NCI-H2107 treated with DMSO at 0.1 percent for 48 hours (cell line): ENCODE measurements at regions not wholly inside any gene's neighbourhood (a gene's known extent, or its start where the extent isn't known, plus 50 kb on each side); places are given as distances from the start of the nearest gene placed in this dataset.
A peak's percentile ranks its signal among the peaks of the same experiment; 100 is the strongest.
"Not testable (repeated sequence)": the region's sequence is repeated elsewhere in the genome, so short reads cannot be mapped to it uniquely, and the experiment has no call there.

ENCODE experiments used
- DNase-seq: peaks from one replicate; lab custom pipeline; 2025; ENCODE audit not compliant: unreplicated experiment; lab: John Stamatoyannopoulos, UW

DNA sequence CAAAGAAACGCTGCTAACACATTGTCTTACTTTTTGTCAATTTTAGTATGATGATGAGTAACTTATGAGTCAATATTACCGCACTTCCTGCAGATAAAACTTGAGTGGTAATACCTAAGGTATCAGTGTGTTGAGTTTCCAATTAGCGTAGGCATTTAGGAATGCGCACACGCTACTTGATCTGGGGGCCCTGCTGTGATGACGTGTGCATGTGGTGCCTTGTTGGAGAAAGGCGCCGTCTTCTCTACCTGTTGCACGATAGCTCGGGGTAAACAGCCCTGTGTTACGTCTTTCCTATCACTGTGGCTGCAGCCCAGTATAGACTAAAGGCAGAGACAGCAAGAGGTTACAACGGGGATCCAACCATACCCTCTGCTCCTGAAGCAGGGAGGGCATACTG is 476.8 kb upstream of the ADARB2 start:
- no peak for DNase-seq

DNA sequence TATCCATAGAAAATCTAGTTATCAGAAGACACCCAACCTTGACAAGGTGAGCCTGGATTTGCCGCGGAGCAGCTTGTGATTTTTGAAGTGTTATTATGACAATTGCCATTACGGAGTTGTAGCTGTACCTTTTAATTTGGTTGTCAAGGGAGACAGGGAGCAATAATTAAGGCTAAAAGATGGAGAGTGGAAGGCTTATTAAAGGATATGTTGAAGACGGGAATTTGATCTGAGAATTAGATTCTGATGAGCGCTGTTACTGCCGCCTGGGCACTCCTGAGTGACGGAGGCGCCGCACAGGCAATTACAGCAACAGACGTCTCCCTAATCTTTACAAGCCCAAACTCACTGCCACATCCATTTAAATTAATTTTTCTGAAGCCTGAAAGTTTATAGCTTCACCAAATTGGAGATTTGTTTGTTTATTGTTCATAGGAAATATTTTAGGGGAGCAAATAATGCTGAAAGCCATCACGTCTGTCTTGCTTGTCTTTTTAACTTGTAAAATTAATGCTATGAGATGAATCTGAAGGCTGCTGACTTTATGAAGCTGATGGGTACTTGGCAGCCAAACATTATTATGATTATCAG is 475.0 kb upstream of the ADARB2 start:
- DNase-seq: no peak

DNA sequence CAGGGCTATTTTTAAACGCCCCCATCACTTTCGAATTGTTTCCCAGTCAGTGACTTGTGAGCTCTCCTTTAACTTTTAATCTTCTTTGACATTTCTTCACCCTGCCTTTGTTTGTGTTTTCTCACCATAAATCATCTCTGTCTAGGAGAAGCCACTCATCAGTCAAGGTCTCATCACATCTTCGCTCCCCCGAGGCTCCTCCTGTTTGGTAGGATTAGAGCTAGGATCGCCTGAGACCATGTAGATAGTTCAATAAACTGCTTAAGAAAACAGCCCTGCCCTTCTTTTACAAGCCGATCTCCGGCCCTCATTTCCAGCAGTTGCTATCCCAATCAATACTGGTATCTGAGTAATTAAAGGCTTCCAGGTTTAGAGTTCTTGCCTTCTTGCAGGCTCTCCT is 472.8 kb upstream of the ADARB2 start:
- no peak for DNase-seq

DNA sequence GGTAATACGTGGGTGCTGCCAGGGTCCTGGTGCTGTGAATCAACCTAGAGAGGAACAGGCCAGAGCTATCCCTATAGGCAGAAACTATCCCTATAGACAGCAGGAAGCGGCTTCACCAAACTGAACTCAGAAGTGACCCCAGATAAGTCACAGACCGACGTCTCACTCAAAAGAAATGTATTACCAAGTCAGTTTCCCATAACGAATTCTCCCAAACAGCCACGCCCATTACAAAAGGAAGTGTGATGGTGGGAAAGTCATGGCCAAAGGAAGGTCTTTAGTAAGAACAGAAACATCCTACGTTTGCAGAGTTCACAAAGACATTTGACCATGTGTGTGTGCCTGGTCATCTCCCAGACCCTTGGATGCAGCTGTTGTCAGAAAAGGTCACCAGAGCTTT is 470.8 kb upstream of the ADARB2 start:
- no peak for DNase-seq

DNA sequence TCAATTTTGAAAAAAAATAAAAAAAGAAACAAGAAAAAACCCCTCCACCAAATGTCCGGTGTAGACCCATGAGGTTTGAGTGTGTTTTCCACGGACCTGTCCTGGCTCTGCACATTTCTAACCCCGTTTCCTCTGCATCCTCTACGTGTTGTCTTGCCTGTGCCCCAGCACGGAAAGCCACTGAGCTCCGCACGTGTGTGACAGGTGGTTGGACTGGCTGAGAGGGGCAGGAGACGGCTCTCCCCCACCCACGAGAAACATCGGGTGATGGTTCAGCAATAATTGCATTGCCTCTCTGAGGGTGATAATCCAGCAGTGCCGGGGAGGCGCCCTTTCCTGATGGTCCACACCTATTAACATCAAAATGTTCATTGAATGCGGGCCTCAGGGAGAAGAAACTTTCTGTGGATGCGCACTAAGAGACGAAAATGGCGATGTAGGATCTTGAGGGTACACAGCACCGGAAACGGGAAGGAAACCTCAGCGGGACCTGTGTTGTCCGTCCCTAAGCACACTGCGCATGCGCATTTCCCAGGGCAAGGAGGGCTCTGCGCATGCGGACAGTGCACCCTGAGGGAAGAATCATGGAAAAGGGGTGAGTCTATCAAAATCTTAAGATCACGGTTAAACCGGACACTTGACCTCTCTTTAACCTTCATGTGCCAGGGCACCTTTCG is 470.1 kb upstream of the ADARB2 start:
- no peak for DNase-seq

DNA sequence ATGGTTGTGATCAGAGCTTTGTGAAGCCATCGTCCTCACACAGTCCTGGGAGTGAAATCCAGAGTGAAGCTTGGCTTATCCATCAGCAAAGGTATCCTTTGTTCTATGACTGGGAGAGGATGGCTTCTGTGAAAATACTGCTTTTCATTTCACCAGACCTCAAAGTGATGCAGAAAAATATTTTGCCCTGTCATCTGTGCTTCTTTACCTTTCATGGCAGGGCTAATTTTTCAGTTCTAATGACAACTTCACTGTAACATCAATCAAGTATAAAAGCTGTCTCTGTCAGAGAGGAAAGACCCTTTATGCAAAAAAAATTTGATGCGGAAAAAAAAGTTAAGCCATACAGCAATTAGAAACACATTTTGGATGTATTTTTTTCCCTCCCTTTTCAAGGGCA is 468.1 kb upstream of the ADARB2 start:
- DNase-seq: no peak

DNA sequence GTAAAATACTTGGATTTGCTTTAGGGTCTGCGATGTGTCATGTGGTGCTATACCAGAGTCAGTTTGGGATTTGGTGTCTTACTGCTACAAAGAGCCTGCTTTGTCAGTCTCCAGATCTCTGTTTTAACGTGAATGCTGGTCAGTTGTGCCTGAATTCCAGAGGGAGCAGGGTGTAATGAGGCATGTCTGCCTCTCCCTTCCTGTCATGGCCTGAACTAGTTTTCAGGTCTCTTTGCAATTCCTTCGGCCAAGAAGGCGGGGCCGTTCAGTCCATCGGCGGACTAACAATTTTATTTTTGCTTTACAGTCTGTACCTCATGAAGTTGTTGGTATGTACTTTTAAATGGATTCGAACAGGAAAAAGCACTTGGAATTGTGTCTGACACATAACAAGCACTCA is 465.1 kb upstream of the ADARB2 start:
- no peak for DNase-seq

DNA sequence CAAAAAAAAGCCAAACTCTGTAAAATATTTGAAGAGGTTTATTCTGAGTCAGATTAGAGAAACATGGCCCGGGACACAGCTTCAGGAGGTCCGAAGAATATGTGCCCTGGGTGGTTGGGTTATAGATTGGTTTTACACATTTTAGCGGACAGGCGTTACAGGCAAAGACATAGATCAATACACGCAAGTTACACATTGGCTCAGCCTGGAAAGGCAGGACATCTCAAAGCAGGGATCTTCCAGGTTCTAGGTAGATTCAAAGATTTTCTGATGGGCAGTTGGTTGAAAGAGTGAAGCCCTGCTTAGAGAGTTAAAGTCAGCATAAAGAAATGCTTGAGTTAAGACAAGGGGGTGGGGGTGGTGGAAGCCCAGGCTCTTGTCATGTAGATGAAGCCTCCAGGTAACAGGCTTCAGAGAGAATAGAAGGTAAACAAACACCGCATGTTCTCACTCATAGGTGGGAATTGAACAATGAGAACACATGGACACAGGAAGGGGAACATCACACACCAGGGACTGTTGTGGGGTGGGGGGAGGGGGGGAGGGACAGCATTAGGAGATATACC is 464.3 kb upstream of the ADARB2 start:
- no peak for DNase-seq

DNA sequence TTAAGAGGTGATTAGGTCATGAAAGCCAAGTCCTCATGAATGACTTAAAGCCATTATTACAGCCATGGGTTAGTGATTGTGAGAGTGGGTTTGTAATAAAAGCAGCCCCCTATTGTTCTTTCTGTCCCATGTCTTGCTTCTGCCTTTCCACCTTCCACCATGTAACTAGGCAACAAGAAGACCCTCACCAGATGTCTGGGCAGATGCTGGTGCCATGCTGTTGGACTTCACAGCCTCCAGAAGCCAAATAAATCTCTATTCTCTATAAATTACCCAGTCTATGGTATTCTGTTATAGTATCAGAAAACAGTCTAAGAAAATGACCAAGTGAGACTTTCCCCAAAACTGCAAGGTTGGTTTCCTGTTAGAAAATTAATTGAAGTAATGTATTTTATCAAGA is 460.3 kb upstream of the ADARB2 start:
- DNase-seq: no peak

DNA sequence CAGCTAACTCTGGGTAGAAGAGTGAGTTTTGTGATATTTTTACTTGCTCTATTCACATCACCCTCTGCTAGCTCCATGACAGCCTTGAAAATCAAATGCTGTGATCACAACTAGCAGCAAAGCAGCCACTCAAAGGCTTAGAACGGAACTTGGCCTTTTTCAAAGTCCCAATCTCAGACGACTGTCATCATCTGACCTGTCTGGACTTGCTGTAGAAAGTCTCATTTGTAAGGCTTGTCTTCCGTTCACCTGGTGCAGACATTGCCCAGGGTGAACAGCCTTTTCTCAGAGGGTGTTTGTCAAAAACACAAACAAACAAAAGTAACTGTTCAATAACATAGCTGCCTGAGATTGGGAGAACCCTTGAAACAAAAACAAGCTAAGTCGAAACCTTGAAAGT is 458.9 kb upstream of the ADARB2 start:
- DNase-seq: no peak

DNA sequence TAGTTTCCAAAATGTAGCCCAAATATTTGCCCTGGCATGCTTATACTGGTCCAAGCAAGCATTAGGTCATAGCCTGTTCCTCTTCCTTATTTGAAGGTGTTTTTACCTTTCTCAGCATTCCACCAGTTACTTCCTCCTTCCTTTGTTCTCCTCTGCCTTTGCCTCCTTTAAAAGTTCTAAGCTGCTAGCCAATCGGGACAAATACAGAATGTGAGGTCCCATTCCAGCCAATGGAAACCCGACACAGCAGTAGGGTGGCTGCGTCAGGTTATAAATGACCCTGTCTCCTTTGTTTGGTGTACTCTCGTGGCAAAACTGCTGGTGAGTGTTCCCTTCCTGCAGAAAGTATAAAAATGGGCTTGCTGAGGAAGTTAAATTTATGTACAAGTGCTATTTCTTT is 452.0 kb upstream of the ADARB2 start:
- DNase-seq: not testable (repeated sequence)

DNA sequence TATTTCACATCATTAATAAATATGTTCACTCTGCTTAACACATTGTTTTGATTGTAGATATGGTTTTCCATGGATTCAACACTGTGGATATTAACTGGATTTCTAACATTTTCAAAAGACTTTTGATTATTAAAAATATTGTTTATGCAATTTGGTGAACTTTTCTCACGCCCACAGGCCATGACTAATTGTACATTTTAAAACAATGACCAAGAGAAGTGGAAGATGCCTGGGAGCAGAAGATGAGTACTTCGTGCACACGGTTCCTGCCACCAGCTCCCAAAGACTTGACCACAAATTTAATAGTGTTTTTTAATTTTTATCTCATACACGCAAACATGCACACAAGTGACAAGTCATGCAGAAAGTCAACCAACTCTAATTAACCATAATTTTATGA is 451.0 kb upstream of the ADARB2 start:
- no peak for DNase-seq

DNA sequence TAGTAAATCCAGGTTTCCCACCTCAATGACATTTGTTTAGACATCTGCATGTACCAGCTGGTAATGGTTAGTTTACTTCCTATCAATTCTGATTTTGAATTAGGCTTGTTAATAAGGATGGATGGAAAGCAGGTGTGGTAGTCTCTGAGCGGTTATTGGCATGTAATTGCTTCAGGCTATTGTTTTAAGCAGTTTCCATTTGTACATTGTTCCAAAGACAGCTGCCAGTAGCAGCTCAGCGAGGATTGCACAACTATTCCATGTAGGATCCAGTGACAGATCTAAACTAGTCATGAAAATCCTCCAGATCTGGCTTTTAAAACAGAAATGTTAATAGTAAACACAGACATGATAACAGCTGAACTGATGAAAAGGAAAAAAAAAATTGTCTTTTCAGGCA is 436.0 kb upstream of the ADARB2 start:
- DNase-seq: peak; percentile 5

DNA sequence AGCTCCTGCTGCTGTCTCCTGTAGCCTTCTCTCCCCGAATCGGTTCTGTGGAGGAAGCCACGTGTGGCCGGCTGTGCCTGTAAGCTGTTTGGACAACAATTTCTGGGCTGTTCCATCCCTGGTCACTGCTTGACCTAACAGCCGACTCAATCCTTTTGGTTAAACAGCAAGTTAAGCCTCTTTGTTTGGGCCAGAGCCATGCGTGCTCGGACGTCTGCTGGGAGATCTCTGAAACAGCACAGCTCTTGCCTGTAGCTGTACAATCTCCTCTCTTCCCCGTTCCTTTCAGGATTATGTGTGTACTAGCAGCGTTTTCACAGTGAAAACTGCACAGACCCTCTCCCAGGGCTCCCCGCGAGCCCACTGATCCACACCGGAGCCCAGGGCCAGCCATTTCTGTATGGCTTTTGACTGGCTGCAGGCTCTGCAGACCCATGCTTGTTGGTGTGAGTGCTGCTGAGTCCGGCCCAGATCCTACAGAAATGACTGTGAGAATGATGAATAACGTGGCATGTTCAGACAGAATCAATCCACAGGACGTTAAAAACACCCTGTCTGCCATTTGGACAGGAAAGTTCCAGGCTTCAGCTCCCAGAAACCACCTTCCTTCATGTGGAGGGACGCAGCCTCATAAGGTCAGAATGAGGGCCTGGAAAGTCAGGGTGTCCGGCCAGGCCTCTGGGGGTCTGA is 428.6 kb upstream of the ADARB2 start:
- no peak for DNase-seq

DNA sequence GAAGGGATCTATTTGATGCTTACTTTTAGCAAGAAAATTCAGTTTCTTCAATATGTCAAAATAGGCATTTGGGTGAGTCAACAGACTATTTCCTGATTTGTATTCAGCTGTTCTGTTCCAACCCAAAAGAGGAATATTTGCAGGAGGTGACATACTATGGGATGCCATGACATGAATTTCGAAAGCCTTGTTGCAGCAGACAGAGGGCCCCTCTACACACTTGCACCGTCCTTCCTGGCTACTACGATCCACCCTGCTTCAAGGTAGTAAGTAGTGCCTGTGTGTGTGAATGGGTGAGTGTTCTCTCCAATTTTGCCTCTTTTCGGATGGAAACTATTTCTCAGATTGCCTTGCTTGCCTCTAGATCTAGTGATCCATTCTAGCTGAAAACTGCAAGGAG is 413.0 kb upstream of the ADARB2 start:
- DNase-seq: no peak

DNA sequence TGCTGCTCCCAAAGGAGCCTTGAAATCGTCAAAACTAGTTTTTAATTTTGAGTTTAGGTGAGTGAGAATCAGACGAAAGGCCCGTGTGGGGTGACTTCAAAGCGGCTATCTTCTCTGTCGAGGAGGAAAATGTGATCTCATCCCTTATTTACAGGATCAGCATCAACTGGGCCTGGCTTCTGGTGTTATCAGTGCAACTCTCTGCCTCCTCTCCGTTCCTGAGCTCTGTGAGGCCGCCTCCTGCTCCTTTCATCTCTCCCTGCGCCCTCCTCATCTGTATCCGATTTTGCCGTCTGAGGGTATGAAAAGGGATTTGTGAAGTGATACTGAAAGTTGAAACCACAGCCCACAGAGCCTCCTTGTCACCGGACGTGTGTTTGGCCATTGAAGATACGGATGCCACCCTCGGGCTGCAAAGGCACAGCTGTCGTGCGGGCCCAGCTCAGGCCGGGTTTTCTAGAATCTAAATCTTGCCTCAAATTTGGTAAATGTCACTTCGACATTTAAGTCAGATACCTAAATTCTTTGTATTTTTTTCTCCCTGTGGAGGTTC is 408.7 kb upstream of the ADARB2 start:
- no peak for DNase-seq

DNA sequence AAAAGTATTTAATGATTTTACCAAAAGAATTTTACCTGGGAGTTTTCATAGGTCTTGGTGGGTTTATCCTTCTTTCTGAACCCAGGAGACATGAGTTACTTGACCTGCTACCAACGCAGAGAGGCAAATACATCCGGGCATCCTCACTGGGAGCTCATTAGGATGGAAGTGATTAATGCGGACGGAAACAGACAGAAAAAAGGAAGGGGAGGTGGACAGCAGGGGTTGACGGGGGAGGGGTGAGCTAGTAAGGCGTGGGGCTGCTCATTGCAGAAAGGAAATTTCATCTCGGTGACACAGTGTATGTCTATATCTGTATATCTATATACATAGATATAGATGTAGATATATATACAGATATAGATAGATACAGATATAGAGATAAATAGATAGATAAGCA is 408.2 kb upstream of the ADARB2 start:
- no peak for DNase-seq

DNA sequence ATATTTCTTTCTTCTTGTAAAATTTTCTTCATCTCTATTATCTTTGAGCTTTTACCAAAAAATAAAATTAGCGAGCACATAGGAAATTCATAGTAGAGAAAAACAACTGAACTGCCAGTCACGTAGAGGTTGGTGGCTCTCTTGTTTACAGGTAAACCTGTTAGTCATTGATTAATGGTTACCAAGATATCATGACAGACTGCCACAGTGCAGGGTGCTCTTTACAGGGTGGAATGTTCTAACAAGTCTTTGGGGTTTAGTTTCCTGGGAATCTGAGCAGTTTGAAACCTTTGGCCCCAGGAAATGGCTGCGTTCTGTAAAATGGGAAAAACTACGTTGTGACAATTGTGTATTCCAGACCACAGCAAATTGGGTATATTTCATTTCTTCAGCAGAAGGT is 407.3 kb upstream of the ADARB2 start:
- DNase-seq: no peak

DNA sequence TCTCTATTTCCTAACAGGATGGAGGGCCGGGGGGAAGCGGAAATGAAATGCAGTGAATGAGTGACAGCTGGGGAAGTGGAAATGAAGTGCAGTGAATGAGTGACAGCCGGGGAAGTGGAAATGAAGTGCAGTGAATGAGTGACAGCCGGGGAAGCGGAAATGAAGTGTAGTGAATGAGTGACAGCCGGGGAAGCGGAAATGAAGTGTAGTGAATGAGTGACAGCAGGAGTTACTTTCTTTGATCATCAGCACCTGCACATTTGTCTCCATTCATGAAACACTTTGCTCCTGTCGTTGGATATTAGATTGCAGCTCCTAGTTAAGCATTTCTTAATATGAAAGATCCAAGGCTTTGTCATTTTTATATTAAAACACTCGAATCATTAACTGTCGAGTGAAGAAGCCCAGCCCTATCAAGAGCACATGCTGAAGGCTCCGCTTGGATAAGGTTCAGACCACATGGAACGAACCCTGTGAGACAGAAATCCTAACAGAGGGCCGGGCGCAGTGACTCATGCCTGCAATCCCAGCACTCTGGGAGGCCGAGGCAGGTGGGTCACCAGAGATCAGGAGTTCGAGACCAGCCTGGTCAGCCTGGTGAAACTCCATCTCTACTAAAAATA is 406.0 kb upstream of the ADARB2 start:
- DNase-seq: no peak

DNA sequence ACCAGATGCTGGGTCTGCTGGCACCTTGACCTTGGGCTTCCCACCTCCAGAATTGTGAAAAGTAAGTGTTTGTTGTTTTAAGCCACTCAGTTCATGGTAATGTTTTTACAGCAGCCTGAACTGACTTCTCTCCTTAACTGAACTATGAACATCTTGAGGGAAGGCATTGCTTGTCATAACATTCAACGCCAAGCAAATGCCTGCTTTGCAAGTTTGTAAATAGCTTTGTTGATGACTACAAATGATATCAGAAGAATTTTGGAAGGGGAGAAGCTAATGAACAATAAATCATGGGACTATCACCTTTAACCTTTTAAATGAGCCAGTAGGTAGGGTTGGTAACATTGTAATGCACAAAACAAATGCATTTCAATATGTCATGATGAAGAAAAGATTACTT is 402.4 kb upstream of the ADARB2 start:
- DNase-seq: no peak

DNA sequence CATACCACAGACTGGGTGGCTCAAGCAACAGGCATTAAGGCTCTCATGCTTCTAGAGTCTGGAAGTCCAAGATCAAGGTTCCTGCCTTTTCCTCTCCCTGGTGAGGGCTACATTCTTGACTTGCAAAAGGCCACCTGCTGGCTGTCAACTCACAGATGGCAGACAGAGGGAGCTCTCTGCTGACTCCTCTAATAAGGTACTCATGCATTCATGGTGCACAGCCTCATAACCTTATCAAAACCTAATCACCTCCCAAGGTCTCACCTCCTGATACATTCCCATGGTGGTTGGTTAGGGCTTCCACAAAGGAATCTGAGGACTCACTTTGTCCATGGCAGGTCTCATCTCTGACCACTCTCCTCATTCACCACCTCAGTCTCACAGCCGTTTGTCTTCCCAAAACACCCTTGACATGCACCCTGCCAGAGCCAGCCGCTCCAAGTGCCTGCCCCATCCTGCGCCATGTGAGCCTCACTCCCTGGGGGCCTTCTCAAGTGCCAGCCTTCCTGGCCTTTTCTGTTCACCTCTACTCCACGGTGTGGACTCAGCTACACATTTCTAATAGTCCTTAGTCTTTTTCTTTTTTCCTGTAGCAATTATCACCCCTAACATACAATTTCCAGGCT is 400.3 kb upstream of the ADARB2 start:
- DNase-seq: peak; percentile 21
